Gastroesophageal sphincter (tissue), 3 donors: ENCODE measurements at regions not wholly inside any gene's neighbourhood (a gene's known extent, or its start where the extent isn't known, plus 50 kb on each side); places are given as distances from the start of the nearest gene placed in this dataset.

Experiments used
- EP300 ChIP-seq: sonication (generic); formaldehyde crosslinking; IDR thresholded peaks from one replicate; pipeline ENCODE4 v1.6.1; 2017; ENCODE audit warnings: antibody characterized with exemption, mild to moderate bottlenecking
- TF ChIP-seq, protein P1 (sequence below), 4 experiments: fragments of 200-600 bp in 2 of 4; fragments of 450-650 bp in 2 of 4; sonication (generic) in 1 of 4; IDR thresholded peaks; one replicate each; pipeline ENCODE4 v1.5.1; 2017 to 2019; ENCODE audit warnings: antibody characterized with exemption in 4 of 4, mild to moderate bottlenecking in 2 of 4, moderate library complexity in 2 of 4

- TF ChIP-seq EP300, result no peak
- TF ChIP-seq, protein P1, sequence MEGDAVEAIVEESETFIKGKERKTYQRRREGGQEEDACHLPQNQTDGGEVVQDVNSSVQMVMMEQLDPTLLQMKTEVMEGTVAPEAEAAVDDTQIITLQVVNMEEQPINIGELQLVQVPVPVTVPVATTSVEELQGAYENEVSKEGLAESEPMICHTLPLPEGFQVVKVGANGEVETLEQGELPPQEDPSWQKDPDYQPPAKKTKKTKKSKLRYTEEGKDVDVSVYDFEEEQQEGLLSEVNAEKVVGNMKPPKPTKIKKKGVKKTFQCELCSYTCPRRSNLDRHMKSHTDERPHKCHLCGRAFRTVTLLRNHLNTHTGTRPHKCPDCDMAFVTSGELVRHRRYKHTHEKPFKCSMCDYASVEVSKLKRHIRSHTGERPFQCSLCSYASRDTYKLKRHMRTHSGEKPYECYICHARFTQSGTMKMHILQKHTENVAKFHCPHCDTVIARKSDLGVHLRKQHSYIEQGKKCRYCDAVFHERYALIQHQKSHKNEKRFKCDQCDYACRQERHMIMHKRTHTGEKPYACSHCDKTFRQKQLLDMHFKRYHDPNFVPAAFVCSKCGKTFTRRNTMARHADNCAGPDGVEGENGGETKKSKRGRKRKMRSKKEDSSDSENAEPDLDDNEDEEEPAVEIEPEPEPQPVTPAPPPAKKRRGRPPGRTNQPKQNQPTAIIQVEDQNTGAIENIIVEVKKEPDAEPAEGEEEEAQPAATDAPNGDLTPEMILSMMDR (IDR thresholded peaks at IDR 0.05), result no peak
These were observed 424.0 kb upstream of the FANCL start for GRCh38 chr2:58665154-58665553.
